Mucosa of stomach (tissue), 1 donor: ENCODE measurements at regions not wholly inside any gene's neighbourhood (a gene's known extent, or its start where the extent isn't known, plus 50 kb on each side); places are given as distances from the start of the nearest gene placed in this dataset.

ENCODE experiments used
- H3K27me3 ChIP-seq: one replicate; pipeline ENCODE4 v1.7.0; 2013; ENCODE audit warnings: mild to moderate bottlenecking, low read length; ENCODE audit not compliant: control insufficient read depth, insufficient read depth
- H3K36me3 ChIP-seq: one replicate; pipeline ENCODE4 v1.7.0; 2013; ENCODE audit warnings: low read length; ENCODE audit not compliant: control insufficient read depth, insufficient read depth
- H3K4me1 ChIP-seq: one replicate; pipeline ENCODE4 v1.7.0; 2013; ENCODE audit warnings: mild to moderate bottlenecking, low read length; ENCODE audit not compliant: control insufficient read depth, insufficient read depth
- H3K4me3 ChIP-seq: one replicate; pipeline ENCODE4 v1.7.0; 2013; ENCODE audit warnings: low read length
- H3K9ac ChIP-seq: one replicate; pipeline ENCODE4 v1.7.0; 2013; ENCODE audit warnings: mild to moderate bottlenecking, low read length, moderate library complexity
- H3K9me3 ChIP-seq: one replicate; pipeline ENCODE4 v1.7.0; 2013; ENCODE audit warnings: mild to moderate bottlenecking, low read length, moderate library complexity; ENCODE audit not compliant: control insufficient read depth
- donor health status: Pancreatic carcinoma.

- Histone ChIP-seq H3K36me3 (no peaks in the 10 kb centered on the region), H3K9me3 (no peaks in the 10 kb centered on the region), H3K4me3 (no peak overlapping the region), H3K4me1 (peaks cover 35% of the 10 kb centered on the region), H3K9ac (no peak overlapping the region), H3K27me3 (no peaks in the 10 kb centered on the region)
Observed at GRCh38 chr4:153113061-153113837, 91.0 kb upstream of the TRIM2 start.

GRCh38 chr4:153113838-153114105, 90.5 kb upstream of the TRIM2 start:
- Histone ChIP-seq H3K9me3 (no peaks in the 10 kb centered on the region), H3K36me3 (no peaks in the 10 kb centered on the region), H3K9ac (no peak overlapping the region), H3K27me3 (no peaks in the 10 kb centered on the region), H3K4me1 (peaks cover 35% of the 10 kb centered on the region), H3K4me3 (no peak overlapping the region)

- Histone ChIP-seq H3K27me3 (no peaks in the 10 kb centered on the region), H3K4me1 (peaks cover 43% of the 10 kb centered on the region), H3K4me3 (no peak overlapping the region), H3K9ac (peak overlapping the region; percentile 46), H3K9me3 (no peaks in the 10 kb centered on the region), H3K36me3 (no peaks in the 10 kb centered on the region)
Observed at GRCh38 chr4:153114771-153115321, 89.4 kb upstream of the TRIM2 start.

- Histone ChIP-seq H3K9me3 (no peaks in the 10 kb centered on the region), H3K4me3 (no peak overlapping the region), H3K4me1 (peaks cover 40% of the 10 kb centered on the region), H3K36me3 (no peaks in the 10 kb centered on the region), H3K27me3 (no peaks in the 10 kb centered on the region), H3K9ac (peak overlapping the region; percentile 46)
Observed at GRCh38 chr4:153115322-153116290, 88.6 kb upstream of the TRIM2 start.

GRCh38 chr4:153116291-153116680, 88.0 kb upstream of the TRIM2 start:
- Histone ChIP-seq H3K9ac (peak overlapping the region; percentile 46), H3K27me3 (no peaks in the 10 kb centered on the region), H3K4me1 (peaks cover 35% of the 10 kb centered on the region), H3K9me3 (no peaks in the 10 kb centered on the region), H3K4me3 (no peak overlapping the region), H3K36me3 (no peaks in the 10 kb centered on the region)

- Histone ChIP-seq H3K9ac (no peak overlapping the region), H3K4me1 (peaks cover 35% of the 10 kb centered on the region), H3K4me3 (no peak overlapping the region), H3K27me3 (no peaks in the 10 kb centered on the region), H3K36me3 (no peaks in the 10 kb centered on the region), H3K9me3 (no peaks in the 10 kb centered on the region)
Observed at GRCh38 chr4:153116801-153117200, 87.4 kb upstream of the TRIM2 start.

GRCh38 chr4:153117554-153117953, 86.7 kb upstream of the TRIM2 start:
- H3K36me3 ChIP-seq, result no peaks in the 10 kb centered on the region
- no peaks in the 10 kb centered on the region for H3K27me3 ChIP-seq
- no peaks in the 10 kb centered on the region for H3K9me3 ChIP-seq
- H3K9ac ChIP-seq, result no peak overlapping the region
- H3K4me1 ChIP-seq, result peaks cover 35% of the 10 kb centered on the region
- H3K4me3 ChIP-seq, result no peak overlapping the region

GRCh38 chr4:153119626-153120025, 84.6 kb upstream of the TRIM2 start:
- no peak overlapping the region for H3K4me3 ChIP-seq
- no peak overlapping the region for H3K9ac ChIP-seq
- peaks cover 24% of the 10 kb centered on the region for H3K4me1 ChIP-seq
- H3K36me3 ChIP-seq, result no peaks in the 10 kb centered on the region
- no peaks in the 10 kb centered on the region for H3K27me3 ChIP-seq
- no peaks in the 10 kb centered on the region for H3K9me3 ChIP-seq

- Histone ChIP-seq H3K9ac (no peak overlapping the region), H3K9me3 (no peaks in the 10 kb centered on the region), H3K27me3 (no peaks in the 10 kb centered on the region), H3K4me3 (no peak overlapping the region), H3K36me3 (no peaks in the 10 kb centered on the region), H3K4me1 (peaks cover 18% of the 10 kb centered on the region)
Observed at GRCh38 chr4:153120235-153120634, 84.0 kb upstream of the TRIM2 start.

GRCh38 chr4:153122855-153123254, 81.4 kb upstream of the TRIM2 start:
- H3K4me3 ChIP-seq, result no peak overlapping the region
- H3K36me3 ChIP-seq, result no peaks in the 10 kb centered on the region
- H3K4me1 ChIP-seq, result peaks cover 8% of the 10 kb centered on the region
- H3K9me3 ChIP-seq, result no peaks in the 10 kb centered on the region
- H3K9ac ChIP-seq, result no peak overlapping the region
- no peaks in the 10 kb centered on the region for H3K27me3 ChIP-seq

GRCh38 chr4:153126137-153126536, 78.1 kb upstream of the TRIM2 start:
- no peaks in the 10 kb centered on the region for H3K36me3 ChIP-seq
- no peaks in the 10 kb centered on the region for H3K4me1 ChIP-seq
- H3K27me3 ChIP-seq, result no peaks in the 10 kb centered on the region

More at GRCh38 chr4:153126137-153126536, 78.1 kb upstream of the TRIM2 start:
- Histone ChIP-seq H3K9ac (no peak overlapping the region), H3K4me3 (no peak overlapping the region), H3K9me3 (no peaks in the 10 kb centered on the region)
